ENCODE measurements at regions not wholly inside any gene's neighbourhood (a gene's known extent, or its start where the extent isn't known, plus 50 kb on each side); places are given as distances from the start of the nearest gene placed in this dataset.
"Not testable (repeated sequence)": the region's sequence is repeated elsewhere in the genome, so short reads cannot be mapped to it uniquely, and the experiment has no call there.

GRCh38 chr2:53033411-53033810 lies 734.2 kb upstream of the CHAC2 start:
- DNase-seq (ENCODE audit: low spot score): no peak

- DNase-seq (ENCODE audit: low spot score): no peak
These were observed 738.7 kb upstream of the CHAC2 start for GRCh38 chr2:53028746-53029423.

GRCh38 chr2:53028225-53028624 lies 739.4 kb upstream of the CHAC2 start:
- no peak for DNase-seq (ENCODE audit: low spot score)

- DNase-seq (ENCODE audit: low spot score): not testable (repeated sequence)
These were observed 745.4 kb upstream of the CHAC2 start for GRCh38 chr2:53022248-53022647.

- no peak for DNase-seq (ENCODE audit: low spot score)
These were observed 745.8 kb upstream of the CHAC2 start for GRCh38 chr2:53021828-53022227.

- no peak for DNase-seq (ENCODE audit: low spot score)
These were observed 746.3 kb upstream of the CHAC2 start for GRCh38 chr2:53021292-53021691.

- no peak for DNase-seq (ENCODE audit: low spot score)
These were observed 748.7 kb upstream of the CHAC2 start for GRCh38 chr2:53018825-53019425.

GRCh38 chr2:53006980-53007379 lies 760.6 kb upstream of the CHAC2 start:
- no peak for DNase-seq (ENCODE audit: low spot score)

GRCh38 chr2:53004413-53004812 lies 763.2 kb upstream of the CHAC2 start:
- DNase-seq (ENCODE audit: low spot score): no peak

GRCh38 chr2:52995424-52995823 lies 772.2 kb upstream of the CHAC2 start:
- DNase-seq (ENCODE audit: low spot score): no peak

GRCh38 chr2:52976143-52976949 lies 791.3 kb upstream of the CHAC2 start:
- DNase-seq (ENCODE audit: low spot score): no peak

- no peak for DNase-seq (ENCODE audit: low spot score)
These were observed 793.5 kb upstream of the CHAC2 start for GRCh38 chr2:52974127-52974526.

- DNase-seq (ENCODE audit: low spot score): no peak
These were observed 797.0 kb upstream of the CHAC2 start for GRCh38 chr2:52970642-52971041.

- no peak for DNase-seq (ENCODE audit: low spot score)
These were observed 799.6 kb upstream of the CHAC2 start for GRCh38 chr2:52968043-52968442.

- DNase-seq (ENCODE audit: low spot score): no peak
These were observed 802.6 kb upstream of the CHAC2 start for GRCh38 chr2:52964916-52965530.

GRCh38 chr2:52961403-52961802 lies 806.2 kb upstream of the CHAC2 start:
- DNase-seq (ENCODE audit: low spot score): no peak

GRCh38 chr2:52960881-52961280 lies 806.7 kb upstream of the CHAC2 start:
- DNase-seq (ENCODE audit: low spot score): no peak

- DNase-seq (ENCODE audit: low spot score): no peak
These were observed 807.8 kb upstream of the CHAC2 start for GRCh38 chr2:52959801-52960200.

- no peak for DNase-seq (ENCODE audit: low spot score)
These were observed 810.8 kb upstream of the CHAC2 start for GRCh38 chr2:52956766-52957165.

GRCh38 chr2:52956118-52956517 lies 811.5 kb upstream of the CHAC2 start:
- no peak for DNase-seq (ENCODE audit: low spot score)

GRCh38 chr2:52955079-52955478 lies 812.5 kb upstream of the CHAC2 start:
- no peak for DNase-seq (ENCODE audit: low spot score)

GRCh38 chr2:52940101-52940500 lies 827.5 kb upstream of the CHAC2 start:
- DNase-seq (ENCODE audit: low spot score): no peak

GRCh38 chr2:52939250-52939649 lies 828.4 kb upstream of the CHAC2 start:
- no peak for DNase-seq (ENCODE audit: low spot score)
